ENCODE measurements at regions not wholly inside any gene's neighbourhood (a gene's known extent, or its start where the extent isn't known, plus 50 kb on each side); places are given as distances from the start of the nearest gene placed in this dataset.

DNA sequence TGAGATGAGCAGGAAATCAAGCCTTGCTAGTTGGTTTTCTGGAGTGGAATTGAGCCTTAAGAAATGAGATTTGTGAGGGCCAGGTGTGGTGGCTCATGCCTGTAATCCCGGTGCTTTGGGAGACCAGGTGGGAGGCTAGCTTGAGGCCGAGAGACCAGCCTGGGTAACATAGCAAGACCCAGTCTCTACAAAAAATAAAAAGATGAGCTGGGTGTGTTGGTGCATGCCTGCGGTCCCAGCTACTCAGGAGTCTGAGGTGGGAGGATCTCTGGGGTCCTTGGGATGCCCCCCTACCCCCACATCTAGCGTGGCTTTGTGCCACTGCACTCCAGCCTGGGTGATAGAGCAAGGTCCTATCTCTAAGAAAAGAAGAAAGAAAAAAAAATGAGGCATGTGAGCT lies 104.2 kb upstream of the RTL1 start:
- H3K4me1 ChIP-seq, result no peaks in the 10 kb centered on the region
- TF ChIP-seq CTCF (IDR thresholded peaks at IDR 0.05), result no peak
- no peak for TF ChIP-seq POLR2A (IDR thresholded peaks at IDR 0.05)
- intact Hi-C loops (cut with DNase I), result no loop called here
- H3K27me3 ChIP-seq, result no peaks in the 10 kb centered on the region
- DNase-seq (no peak), ATAC-seq (no peak)
- no peak overlapping the region for H3K27ac ChIP-seq
- no peaks in the 10 kb centered on the region for H3K36me3 ChIP-seq
- WGBS (ENCODE audit: insufficient coverage, low coverage, low lambda C conversion rate, missing lambda C conversion rate), result 52% methylated on average over 4 of the region's 4 CpGs
- no peak overlapping the region for H3K4me3 ChIP-seq
- no peaks in the 10 kb centered on the region for H3K9me3 ChIP-seq

DNA sequence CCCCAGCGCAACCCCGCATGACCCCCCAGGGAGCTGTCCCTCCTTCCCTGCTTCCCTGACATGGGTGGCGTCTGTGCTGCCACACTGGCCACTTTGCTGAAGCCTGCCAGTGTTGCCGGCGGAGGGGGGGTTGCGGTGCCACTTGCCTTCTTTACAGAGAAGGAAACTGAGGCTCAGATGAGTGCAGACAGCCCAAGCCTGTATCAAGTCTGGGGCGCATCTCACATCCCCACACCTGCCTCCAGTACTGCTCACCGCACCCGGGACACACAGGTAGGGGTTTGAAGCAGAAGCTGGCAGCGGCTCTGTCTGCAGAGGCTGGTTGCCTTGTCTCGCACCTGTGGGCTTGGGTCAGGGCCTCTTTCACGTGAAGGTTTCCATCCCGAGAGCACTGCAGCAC lies 104.7 kb upstream of the RTL1 start:
- H3K4me3 ChIP-seq, result no peak overlapping the region
- ATAC-seq (no peak), DNase-seq (no peak)
- intact Hi-C loops (cut with DNase I), result no loop called here
- no peaks in the 10 kb centered on the region for H3K36me3 ChIP-seq
- TF ChIP-seq CTCF (IDR thresholded peaks at IDR 0.05), result no peak
- no peak for TF ChIP-seq POLR2A (IDR thresholded peaks at IDR 0.05)
- H3K4me1 ChIP-seq, result no peaks in the 10 kb centered on the region
- H3K27me3 ChIP-seq, result no peaks in the 10 kb centered on the region
- WGBS (ENCODE audit: insufficient coverage, low coverage, low lambda C conversion rate, missing lambda C conversion rate), result 85% methylated on average over 4 of the region's 13 CpGs
- H3K9me3 ChIP-seq, result no peaks in the 10 kb centered on the region
- no peak overlapping the region for H3K27ac ChIP-seq

GRCh38 chr14:101008631-101009336 lies 105.3 kb upstream of the RTL1 start:
- 71% methylated on average over 5 of the region's 9 CpGs for WGBS (ENCODE audit: insufficient coverage, low coverage, low lambda C conversion rate, missing lambda C conversion rate)
- no peak for TF ChIP-seq POLR2A (IDR thresholded peaks at IDR 0.05)
- no peak for TF ChIP-seq CTCF (IDR thresholded peaks at IDR 0.05)
- H3K36me3 ChIP-seq, result no peaks in the 10 kb centered on the region
- H3K4me3 ChIP-seq, result no peak overlapping the region
- ATAC-seq (no peak), DNase-seq (no peak)
- H3K27ac ChIP-seq, result no peak overlapping the region
- H3K4me1 ChIP-seq, result no peaks in the 10 kb centered on the region
- intact Hi-C loops (cut with DNase I), result no loop called here
- H3K9me3 ChIP-seq, result no peaks in the 10 kb centered on the region
- no peaks in the 10 kb centered on the region for H3K27me3 ChIP-seq

DNA sequence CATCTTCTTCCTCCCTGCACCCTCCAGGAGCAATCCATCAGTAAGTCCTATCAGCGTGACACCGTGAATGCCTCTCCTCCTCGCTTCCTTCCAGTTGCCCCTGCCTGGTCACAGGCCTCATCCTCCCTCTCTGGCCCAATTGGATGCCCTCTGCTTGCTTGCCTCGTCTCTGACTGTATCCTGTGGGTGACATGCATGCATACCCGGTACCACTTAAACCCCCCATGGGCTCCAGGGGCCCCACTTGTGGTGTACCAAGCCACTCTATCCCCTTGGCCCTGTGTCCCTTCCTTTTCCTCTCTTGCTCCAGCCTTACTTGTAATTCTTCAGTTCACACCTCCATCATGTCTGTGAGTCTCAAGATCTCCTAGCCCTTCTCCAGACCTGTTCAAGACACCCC lies 106.0 kb upstream of the RTL1 start:
- 67% methylated on average over 5 of the region's 5 CpGs for WGBS (ENCODE audit: insufficient coverage, low coverage, low lambda C conversion rate, missing lambda C conversion rate)
- ATAC-seq, result no peak
- intact Hi-C loops (cut with DNase I), result no loop called here
- TF ChIP-seq CTCF (IDR thresholded peaks at IDR 0.05), result no peak
- TF ChIP-seq POLR2A (IDR thresholded peaks at IDR 0.05), result no peak
- DNase-seq, result no peak
- H3K9me3 ChIP-seq, result no peaks in the 10 kb centered on the region
- H3K4me3 ChIP-seq, result no peak overlapping the region
- H3K27me3 ChIP-seq, result no peaks in the 10 kb centered on the region
- no peaks in the 10 kb centered on the region for H3K36me3 ChIP-seq
- no peak overlapping the region for H3K27ac ChIP-seq
- H3K4me1 ChIP-seq, result no peaks in the 10 kb centered on the region

- no peak for ATAC-seq
- H3K9me3 ChIP-seq, result no peaks in the 10 kb centered on the region
- no peaks in the 10 kb centered on the region for H3K4me1 ChIP-seq
- H3K27me3 ChIP-seq, result no peaks in the 10 kb centered on the region
- no peak overlapping the region for H3K4me3 ChIP-seq
- intact Hi-C loops (cut with DNase I), result no loop called here
- WGBS (ENCODE audit: insufficient coverage, low coverage, low lambda C conversion rate, missing lambda C conversion rate), result 51% methylated on average over 2 of the region's 6 CpGs
- TF ChIP-seq CTCF (IDR thresholded peaks at IDR 0.05) (no peak), POLR2A (IDR thresholded peaks at IDR 0.05) (no peak)
- H3K27ac ChIP-seq, result no peak overlapping the region
- no peak for DNase-seq
- no peaks in the 10 kb centered on the region for H3K36me3 ChIP-seq
Measured at GRCh38 chr14:101010293-101010692, 106.8 kb upstream of the RTL1 start.

Data from right lobe of liver (tissue), 6 donors.